Activated naive CD4-positive, alpha-beta T cell treated with anti-CD3 and anti-CD28 coated beads, Interleukin-2, amount 50 U/mL, for 24 hours (primary cell): ENCODE measurements at regions not wholly inside any gene's neighbourhood (a gene's known extent, or its start where the extent isn't known, plus 50 kb on each side); places are given as distances from the start of the nearest gene placed in this dataset.
"Not testable (repeated sequence)": the region's sequence is repeated elsewhere in the genome, so short reads cannot be mapped to it uniquely, and the experiment has no call there.

Experiments
- H3K27ac Mint-ChIP-seq: one replicate; pipeline ENCODE4 v1.8.0; 2021; ENCODE audit warnings: mild to moderate bottlenecking, mixed read lengths
- H3K27me3 Mint-ChIP-seq: one replicate; pipeline ENCODE4 v1.8.0; 2021; ENCODE audit warnings: mixed read lengths
- H3K36me3 Mint-ChIP-seq: one replicate; pipeline ENCODE4 v1.8.0; 2021; ENCODE audit warnings: mixed read lengths
- H3K4me1 Mint-ChIP-seq: one replicate; pipeline ENCODE4 v1.8.0; 2021; ENCODE audit warnings: mixed read lengths
- H3K4me3 Mint-ChIP-seq: one replicate; pipeline ENCODE4 v1.8.0; 2021; ENCODE audit warnings: mild to moderate bottlenecking, mixed read lengths
- H3K9me3 Mint-ChIP-seq: one replicate; pipeline ENCODE4 v1.8.0; 2021; ENCODE audit warnings: mixed read lengths

- H3K27ac Mint-ChIP-seq, result no peak overlapping the region
- peaks cover 5% of the 10 kb centered on the region for H3K36me3 Mint-ChIP-seq
- peaks cover 11% of the 10 kb centered on the region for H3K9me3 Mint-ChIP-seq
- no peaks in the 10 kb centered on the region for H3K27me3 Mint-ChIP-seq
- H3K4me3 Mint-ChIP-seq, result no peak overlapping the region
- no peaks in the 10 kb centered on the region for H3K4me1 Mint-ChIP-seq
Observed at GRCh38 chr5:53287573-53287972, 178.0 kb upstream of the MOCS2 start.

- Mint-ChIP-seq H3K9me3 (peaks cover 11% of the 10 kb centered on the region), H3K4me1 (no peaks in the 10 kb centered on the region), H3K4me3 (no peak overlapping the region), H3K27ac (no peak overlapping the region), H3K27me3 (no peaks in the 10 kb centered on the region), H3K36me3 (peaks cover 5% of the 10 kb centered on the region)
Observed at GRCh38 chr5:53288511-53288910, 179.0 kb upstream of the MOCS2 start.

GRCh38 chr5:53291047-53291446 lies 181.5 kb upstream of the MOCS2 start:
- Mint-ChIP-seq H3K4me1 (no peaks in the 10 kb centered on the region), H3K36me3 (peaks cover 5% of the 10 kb centered on the region), H3K27me3 (peaks cover 2% of the 10 kb centered on the region), H3K9me3 (peaks cover 15% of the 10 kb centered on the region), H3K27ac (no peak overlapping the region), H3K4me3 (no peak overlapping the region)

- Mint-ChIP-seq H3K27ac (no peak overlapping the region), H3K4me3 (no peak overlapping the region), H3K27me3 (peaks cover 2% of the 10 kb centered on the region), H3K4me1 (no peaks in the 10 kb centered on the region), H3K36me3 (peaks cover 5% of the 10 kb centered on the region), H3K9me3 (peaks cover 15% of the 10 kb centered on the region)
Observed at GRCh38 chr5:53291528-53291927, 182.0 kb upstream of the MOCS2 start.

GRCh38 chr5:53298841-53299240 lies 181.6 kb upstream of the FST start:
- peaks cover 7% of the 10 kb centered on the region for H3K27me3 Mint-ChIP-seq
- no peaks in the 10 kb centered on the region for H3K36me3 Mint-ChIP-seq
- no peak overlapping the region for H3K4me3 Mint-ChIP-seq
- peaks cover 5% of the 10 kb centered on the region for H3K9me3 Mint-ChIP-seq
- H3K4me1 Mint-ChIP-seq, result no peaks in the 10 kb centered on the region
- H3K27ac Mint-ChIP-seq, result no peak overlapping the region

- H3K27me3 Mint-ChIP-seq, result peaks cover 5% of the 10 kb centered on the region
- no peaks in the 10 kb centered on the region for H3K36me3 Mint-ChIP-seq
- H3K9me3 Mint-ChIP-seq, result peaks cover 6% of the 10 kb centered on the region
- peak overlapping the region; percentile 33 for H3K27ac Mint-ChIP-seq
- no peaks in the 10 kb centered on the region for H3K4me1 Mint-ChIP-seq
- no peak overlapping the region for H3K4me3 Mint-ChIP-seq
Observed at GRCh38 chr5:53302529-53302928, 177.9 kb upstream of the FST start.

GRCh38 chr5:53303105-53303504 lies 177.3 kb upstream of the FST start:
- no peak overlapping the region for H3K4me3 Mint-ChIP-seq

GRCh38 chr5:53305316-53305715 lies 175.1 kb upstream of the FST start:
- H3K27ac Mint-ChIP-seq, H3K4me1 Mint-ChIP-seq, H3K4me3 Mint-ChIP-seq, H3K36me3 Mint-ChIP-seq, H3K27me3 Mint-ChIP-seq: not testable (repeated sequence)
- H3K9me3 Mint-ChIP-seq, result peaks cover 19% of the 10 kb centered on the region

More at GRCh38 chr5:53303105-53303504, 177.3 kb upstream of the FST start:
- Mint-ChIP-seq H3K36me3 (no peaks in the 10 kb centered on the region), H3K4me1 (no peaks in the 10 kb centered on the region), H3K27ac (peak overlapping the region; percentile 82), H3K9me3 (peaks cover 9% of the 10 kb centered on the region), H3K27me3 (peaks cover 6% of the 10 kb centered on the region)

GRCh38 chr5:53309653-53310052 lies 170.8 kb upstream of the FST start:
- Mint-ChIP-seq H3K4me3 (no peak overlapping the region), H3K27ac (no peak overlapping the region), H3K36me3 (no peaks in the 10 kb centered on the region), H3K4me1 (no peaks in the 10 kb centered on the region), H3K9me3 (peaks cover 19% of the 10 kb centered on the region), H3K27me3 (peaks cover 1% of the 10 kb centered on the region)

- Mint-ChIP-seq H3K4me3 (no peak overlapping the region), H3K27me3 (peaks cover 1% of the 10 kb centered on the region), H3K9me3 (peaks cover 27% of the 10 kb centered on the region), H3K27ac (no peak overlapping the region), H3K36me3 (no peaks in the 10 kb centered on the region), H3K4me1 (no peaks in the 10 kb centered on the region)
Observed at GRCh38 chr5:53311681-53312080, 168.7 kb upstream of the FST start.

- H3K27me3 Mint-ChIP-seq, result peaks cover 1% of the 10 kb centered on the region
- no peak overlapping the region for H3K4me3 Mint-ChIP-seq
- peaks cover 21% of the 10 kb centered on the region for H3K9me3 Mint-ChIP-seq
- H3K27ac Mint-ChIP-seq, result no peak overlapping the region
- no peaks in the 10 kb centered on the region for H3K4me1 Mint-ChIP-seq
- no peaks in the 10 kb centered on the region for H3K36me3 Mint-ChIP-seq
Observed at GRCh38 chr5:53313145-53313544, 167.3 kb upstream of the FST start.

GRCh38 chr5:53318303-53318702 lies 162.1 kb upstream of the FST start:
- Mint-ChIP-seq H3K27me3 (peaks cover 1% of the 10 kb centered on the region), H3K9me3 (peaks cover 11% of the 10 kb centered on the region), H3K4me1 (no peaks in the 10 kb centered on the region), H3K4me3 (no peak overlapping the region), H3K27ac (no peak overlapping the region), H3K36me3 (no peaks in the 10 kb centered on the region)

- H3K27ac Mint-ChIP-seq, result no peak overlapping the region
- peaks cover 1% of the 10 kb centered on the region for H3K27me3 Mint-ChIP-seq
- H3K36me3 Mint-ChIP-seq, result no peaks in the 10 kb centered on the region
- H3K9me3 Mint-ChIP-seq, result peaks cover 11% of the 10 kb centered on the region
- no peak overlapping the region for H3K4me3 Mint-ChIP-seq
- H3K4me1 Mint-ChIP-seq, result no peaks in the 10 kb centered on the region
Observed at GRCh38 chr5:53319315-53319714, 161.1 kb upstream of the FST start.

- H3K36me3 Mint-ChIP-seq, result no peaks in the 10 kb centered on the region
- H3K27me3 Mint-ChIP-seq, result peaks cover 1% of the 10 kb centered on the region
- no peak overlapping the region for H3K27ac Mint-ChIP-seq
- no peaks in the 10 kb centered on the region for H3K4me1 Mint-ChIP-seq
- H3K4me3 Mint-ChIP-seq, result no peak overlapping the region
- no peaks in the 10 kb centered on the region for H3K9me3 Mint-ChIP-seq
Observed at GRCh38 chr5:53321073-53321472, 159.4 kb upstream of the FST start.

GRCh38 chr5:53321721-53322120 lies 158.7 kb upstream of the FST start:
- H3K4me3 Mint-ChIP-seq, result no peak overlapping the region
- H3K36me3 Mint-ChIP-seq, result no peaks in the 10 kb centered on the region
- H3K4me1 Mint-ChIP-seq, result no peaks in the 10 kb centered on the region
- no peak overlapping the region for H3K27ac Mint-ChIP-seq
- peaks cover 1% of the 10 kb centered on the region for H3K27me3 Mint-ChIP-seq
- no peaks in the 10 kb centered on the region for H3K9me3 Mint-ChIP-seq

- H3K4me3 Mint-ChIP-seq, result no peak overlapping the region
- no peak overlapping the region for H3K27ac Mint-ChIP-seq
- no peaks in the 10 kb centered on the region for H3K36me3 Mint-ChIP-seq
- H3K9me3 Mint-ChIP-seq, result no peaks in the 10 kb centered on the region
- H3K4me1 Mint-ChIP-seq, result no peaks in the 10 kb centered on the region
- peaks cover 1% of the 10 kb centered on the region for H3K27me3 Mint-ChIP-seq
Observed at GRCh38 chr5:53322257-53322656, 158.2 kb upstream of the FST start.

- no peaks in the 10 kb centered on the region for H3K4me1 Mint-ChIP-seq
- no peak overlapping the region for H3K27ac Mint-ChIP-seq
- H3K36me3 Mint-ChIP-seq, result no peaks in the 10 kb centered on the region
- H3K9me3 Mint-ChIP-seq, result no peaks in the 10 kb centered on the region
- H3K27me3 Mint-ChIP-seq, result no peaks in the 10 kb centered on the region
- no peak overlapping the region for H3K4me3 Mint-ChIP-seq
Observed at GRCh38 chr5:53323511-53323910, 156.9 kb upstream of the FST start.
